ENCODE measurements at regions not wholly inside any gene's neighbourhood (a gene's known extent, or its start where the extent isn't known, plus 50 kb on each side); places are given as distances from the start of the nearest gene placed in this dataset.

- DNase-seq (ENCODE audit: low read depth in 4 of 4, low spot score in 3 of 4) = no peak
These were observed 926.4 kb downstream of the MAT2B start for GRCh38 chr5:164431634-164432304.

DNA sequence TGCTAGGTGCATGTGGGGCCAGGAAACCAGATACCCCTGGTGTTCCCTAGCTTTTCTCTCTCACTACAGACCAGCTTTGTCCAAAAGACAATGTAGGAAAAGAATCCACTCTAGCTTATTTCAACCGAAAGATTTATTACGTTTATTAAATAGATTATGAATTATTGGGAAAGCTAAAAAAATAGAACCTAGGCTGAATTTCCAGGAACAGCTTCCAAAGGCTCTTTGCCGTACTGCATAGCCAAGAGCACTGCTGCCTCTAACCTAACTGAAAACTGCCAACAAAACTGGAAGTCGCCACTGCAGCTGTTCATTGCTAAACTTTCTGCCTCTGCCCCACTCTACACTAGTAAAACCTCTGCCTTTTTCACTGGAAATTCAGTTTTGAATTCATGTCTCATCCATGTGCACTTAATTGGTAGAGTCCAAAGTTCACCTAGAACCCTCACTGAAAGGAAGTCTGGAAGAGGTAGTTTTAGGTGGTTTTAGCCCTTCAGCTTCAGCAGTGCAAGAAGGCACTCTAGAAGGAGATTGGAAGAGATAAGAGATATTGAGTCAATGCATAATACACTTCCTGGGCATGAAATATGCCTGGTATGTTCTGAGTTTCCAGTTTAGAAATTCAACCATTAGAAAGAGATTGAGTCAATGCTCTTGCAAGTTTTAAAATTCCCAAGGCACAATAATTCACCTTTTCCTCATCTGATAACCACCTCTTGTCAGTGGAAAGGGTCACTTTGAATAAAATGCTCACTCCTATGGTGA is 927.9 kb downstream of the MAT2B start:
- DNase-seq (ENCODE audit: low read depth in 4 of 4, low spot score in 3 of 4) = no peak

GRCh38 chr5:164435576-164435975 is 930.2 kb downstream of the MAT2B start:
- DNase-seq (ENCODE audit: low read depth in 4 of 4, low spot score in 3 of 4) = peak in 1 of 4 donors; percentile 10

GRCh38 chr5:164439799-164440198 is 934.4 kb downstream of the MAT2B start:
- no peak for DNase-seq (ENCODE audit: low read depth in 4 of 4, low spot score in 3 of 4)

DNA sequence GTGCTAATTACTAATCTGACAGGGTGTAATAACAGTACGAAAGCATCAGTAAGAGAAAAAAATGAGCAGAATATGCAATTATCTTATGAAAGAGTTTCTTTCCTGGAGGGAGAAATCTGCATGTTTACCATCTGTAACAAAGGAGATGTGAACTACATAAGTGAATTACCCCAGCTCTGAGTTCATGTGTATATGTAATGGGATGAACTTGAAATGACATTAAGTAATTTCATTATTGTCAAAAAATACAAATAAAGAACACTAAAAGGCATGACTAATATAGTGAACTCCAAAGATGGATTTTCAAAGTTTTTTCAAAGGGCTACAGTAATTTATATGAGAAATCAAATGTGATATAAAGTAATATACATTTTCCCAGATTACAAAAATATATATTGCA is 944.0 kb downstream of the MAT2B start:
- no peak for DNase-seq (ENCODE audit: low read depth in 4 of 4, low spot score in 3 of 4)

- DNase-seq (ENCODE audit: low read depth in 4 of 4, low spot score in 3 of 4) = no peak
These were observed 960.6 kb downstream of the MAT2B start for GRCh38 chr5:164466033-164466432.

DNA sequence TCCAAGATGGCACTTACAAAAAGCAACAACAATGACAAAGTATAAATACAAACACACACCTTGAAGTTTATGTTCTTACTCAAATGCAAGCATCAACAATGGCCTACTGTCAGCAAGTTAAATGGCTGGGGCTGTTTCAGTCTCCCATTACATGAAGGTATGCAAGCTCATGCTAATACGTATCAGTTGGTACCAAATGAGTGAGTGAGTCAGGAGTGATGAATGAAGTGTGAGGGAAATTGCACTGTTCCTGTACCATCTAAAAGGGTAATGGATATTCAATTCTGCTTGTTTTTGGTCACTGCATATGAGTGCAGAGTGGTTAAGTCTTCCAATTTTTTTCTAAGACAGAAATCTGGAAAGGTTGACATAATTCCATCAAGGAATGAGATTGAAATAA is 964.9 kb downstream of the MAT2B start:
- no peak for DNase-seq (ENCODE audit: low read depth in 4 of 4, low spot score in 3 of 4)

DNA sequence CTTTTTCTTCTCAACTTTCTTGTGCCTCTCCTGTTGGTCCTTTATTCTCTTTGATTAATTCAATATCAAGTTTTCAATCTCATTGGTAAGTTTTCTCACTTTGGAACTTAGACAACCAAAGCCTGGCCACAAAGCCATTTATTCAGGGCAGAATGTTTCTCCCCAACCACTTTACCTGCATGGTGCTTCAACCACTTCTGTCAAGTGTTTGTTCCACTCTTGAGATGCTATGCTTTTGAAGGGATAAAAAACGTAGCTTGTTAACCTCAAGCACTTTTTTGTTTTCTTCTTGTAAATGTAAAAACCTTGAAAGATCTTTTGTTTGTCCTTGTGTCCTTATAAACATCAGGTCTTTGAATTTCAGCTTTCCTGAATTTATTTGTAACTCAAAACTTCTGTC is 966.7 kb downstream of the MAT2B start:
- DNase-seq (ENCODE audit: low read depth in 4 of 4, low spot score in 3 of 4) = no peak

DNA sequence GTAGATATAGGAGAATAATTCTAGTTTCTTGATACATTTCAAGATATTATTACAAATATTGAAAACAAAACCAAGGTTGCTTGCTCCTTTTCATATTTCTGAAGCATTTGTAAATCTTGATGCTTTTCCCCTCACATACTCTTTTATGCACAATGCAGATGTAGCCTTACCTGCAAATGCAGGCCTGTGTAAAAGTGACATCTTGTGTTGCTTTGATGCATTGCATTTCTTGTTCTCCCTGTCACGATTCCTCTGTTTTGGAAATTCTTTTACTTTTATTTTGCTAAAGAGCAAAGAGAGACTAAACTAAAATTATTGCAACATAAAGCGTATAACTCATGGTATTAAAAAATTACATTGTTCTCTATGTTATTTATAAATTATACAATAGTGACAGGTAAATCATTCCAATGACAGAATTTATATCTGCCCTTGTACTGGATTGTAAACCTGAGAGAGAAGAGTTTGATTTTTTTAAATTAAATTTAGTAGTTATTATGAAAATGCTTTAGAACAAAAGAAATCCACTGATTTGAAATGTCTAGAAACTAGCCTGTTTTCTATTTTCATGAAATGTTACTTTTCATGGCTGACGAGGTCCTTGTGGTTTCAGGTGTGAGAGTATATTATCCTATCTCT is 970.0 kb downstream of the MAT2B start:
- DNase-seq (ENCODE audit: low read depth in 4 of 4, low spot score in 3 of 4) = no peak

DNA sequence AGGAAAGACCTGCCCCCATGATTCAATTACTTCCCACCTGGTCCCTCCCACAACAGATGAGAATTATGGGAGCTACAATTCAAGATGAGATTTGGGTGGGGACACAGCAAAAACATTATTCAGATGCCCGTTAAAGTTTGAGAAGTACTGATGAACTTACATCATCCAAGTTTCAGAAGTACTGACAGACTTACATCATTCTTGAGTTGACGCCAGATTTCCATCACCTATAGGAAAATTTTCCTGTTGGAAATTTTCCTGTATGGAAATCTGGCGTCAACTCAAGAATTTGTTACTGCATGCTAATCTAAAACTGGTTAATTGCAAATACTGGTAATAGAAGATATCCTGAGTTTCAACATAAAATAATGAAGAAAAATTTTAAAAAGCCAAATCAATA is 975.9 kb downstream of the MAT2B start:
- no peak for DNase-seq (ENCODE audit: low read depth in 4 of 4, low spot score in 3 of 4)

- DNase-seq (ENCODE audit: low read depth in 4 of 4, low spot score in 3 of 4) = no peak
These were observed 976.9 kb downstream of the MAT2B start for GRCh38 chr5:164482351-164482750.

- DNase-seq (ENCODE audit: low read depth in 4 of 4, low spot score in 3 of 4) = no peak
These were observed 979.5 kb downstream of the MAT2B start for GRCh38 chr5:164484948-164485347.

DNA sequence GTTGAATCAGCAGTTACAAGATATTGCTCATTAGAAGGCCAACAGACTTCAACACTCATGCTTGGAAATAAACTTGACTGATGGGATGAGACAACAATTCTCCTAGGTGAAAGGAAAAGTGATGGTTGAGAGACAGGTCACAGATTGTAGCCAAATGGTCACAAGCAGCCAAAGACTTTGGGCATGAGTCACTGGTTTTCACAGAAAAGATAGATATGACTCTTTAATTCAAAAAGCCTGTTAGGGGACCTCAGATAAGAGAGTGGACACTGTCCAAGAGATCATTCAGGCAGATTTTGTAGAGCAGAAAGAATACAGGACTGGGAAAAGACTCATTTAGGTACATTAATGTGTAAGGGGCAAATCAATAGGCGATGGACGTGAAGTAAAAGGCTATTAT is 982.5 kb downstream of the MAT2B start:
- DNase-seq (ENCODE audit: low read depth in 4 of 4, low spot score in 3 of 4) = no peak

GRCh38 chr5:164497311-164498064 is 992.1 kb downstream of the MAT2B start:
- DNase-seq (ENCODE audit: low read depth in 4 of 4, low spot score in 3 of 4) = no peak

DNA sequence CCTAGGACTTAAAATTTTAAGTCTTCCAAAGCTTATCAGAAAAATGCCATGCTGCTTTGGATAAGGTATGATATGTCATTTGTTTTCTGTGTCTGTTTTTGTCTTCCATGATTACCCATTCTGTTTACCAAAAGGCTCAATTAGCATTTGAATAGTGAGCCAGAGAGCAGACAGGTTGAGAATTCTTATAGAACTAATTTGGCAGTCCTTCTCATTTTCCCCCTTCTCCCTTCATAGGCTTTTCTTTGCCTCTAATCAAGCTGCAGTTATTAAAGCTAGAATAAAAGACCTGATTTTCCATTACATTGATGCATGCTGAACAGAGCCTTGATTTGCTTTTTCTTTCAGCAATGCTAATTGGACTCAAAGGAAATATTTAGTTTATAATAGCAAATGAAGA is 993.0 kb downstream of the MAT2B start:
- DNase-seq (ENCODE audit: low read depth in 4 of 4, low spot score in 3 of 4) = no peak

- DNase-seq (ENCODE audit: low read depth in 4 of 4, low spot score in 3 of 4) = no peak
These were observed 995.4 kb downstream of the MAT2B start for GRCh38 chr5:164500856-164501255.

- no peak for DNase-seq (ENCODE audit: low read depth in 4 of 4, low spot score in 3 of 4)
These were observed 995.9 kb downstream of the MAT2B start for GRCh38 chr5:164501344-164501743.

DNA sequence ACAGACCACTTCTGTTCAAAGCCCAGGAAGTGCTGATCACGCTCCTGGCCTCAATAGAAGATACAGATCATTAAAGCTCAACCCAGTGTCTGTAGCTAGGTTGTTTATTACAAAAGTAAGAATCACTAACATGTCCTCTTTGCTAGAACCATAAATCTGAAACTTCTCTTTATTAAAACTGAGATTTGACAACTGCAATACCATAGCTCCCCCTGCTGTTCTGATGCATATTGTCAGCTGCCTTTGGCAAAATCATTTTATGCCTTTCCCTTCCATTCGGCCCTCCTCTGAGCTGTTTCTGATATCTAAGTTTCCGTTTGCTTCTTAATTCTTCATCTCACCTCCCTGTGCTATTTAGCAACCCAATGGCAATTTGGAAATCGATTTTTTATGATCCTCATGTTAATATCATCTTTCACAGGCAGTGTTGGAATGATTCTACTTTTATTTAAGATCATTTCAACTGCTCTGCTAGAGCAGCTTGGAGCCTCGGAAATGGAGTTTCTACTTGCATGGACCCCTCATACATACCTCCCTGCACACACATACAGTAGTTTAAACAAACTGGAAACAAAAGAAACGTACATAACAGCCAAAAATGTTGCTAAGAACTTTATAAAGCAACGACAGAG is 998.8 kb downstream of the MAT2B start:
- DNase-seq (ENCODE audit: low read depth in 4 of 4, low spot score in 3 of 4) = peak; percentile 48 to 70 (median 60)

GRCh38 chr5:164505791-164506190 is 1000.4 kb downstream of the MAT2B start:
- no peak for DNase-seq (ENCODE audit: low read depth in 4 of 4, low spot score in 3 of 4)

DNA sequence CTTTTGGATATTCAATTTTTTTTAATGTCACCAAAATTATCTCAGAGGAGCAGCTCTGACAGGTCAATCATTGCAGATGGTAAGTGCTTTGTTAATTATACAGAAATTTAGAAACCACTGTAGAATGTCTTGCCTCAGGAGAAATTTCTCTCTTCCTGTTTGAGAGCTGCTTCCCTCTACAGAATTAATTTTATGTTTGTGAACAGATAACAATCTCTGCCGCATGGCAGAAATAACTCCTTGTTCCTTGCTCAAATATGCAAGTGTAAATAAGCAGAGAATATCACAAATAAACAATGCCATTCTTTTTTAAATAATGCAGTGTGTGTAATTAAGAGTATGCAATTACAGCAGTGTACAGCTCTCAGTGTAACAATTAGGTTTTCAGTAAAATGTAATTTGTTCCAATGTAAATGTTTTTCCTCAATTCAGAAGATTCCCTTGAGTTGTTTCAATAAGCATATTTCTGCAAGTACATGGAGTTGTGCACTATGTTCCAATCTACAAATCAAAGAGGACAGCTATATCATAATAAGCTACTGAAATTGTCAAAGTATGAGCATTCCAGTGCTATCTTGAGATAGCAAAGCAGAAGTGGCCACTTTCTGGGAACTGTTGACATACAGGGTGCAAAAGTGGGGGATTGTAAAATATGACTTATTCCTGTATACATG is 1012.8 kb downstream of the MAT2B start:
- no peak for DNase-seq (ENCODE audit: low read depth in 4 of 4, low spot score in 3 of 4)
